ENCODE measurements at regions not wholly inside any gene's neighbourhood (a gene's known extent, or its start where the extent isn't known, plus 50 kb on each side); places are given as distances from the start of the nearest gene placed in this dataset.

DNA sequence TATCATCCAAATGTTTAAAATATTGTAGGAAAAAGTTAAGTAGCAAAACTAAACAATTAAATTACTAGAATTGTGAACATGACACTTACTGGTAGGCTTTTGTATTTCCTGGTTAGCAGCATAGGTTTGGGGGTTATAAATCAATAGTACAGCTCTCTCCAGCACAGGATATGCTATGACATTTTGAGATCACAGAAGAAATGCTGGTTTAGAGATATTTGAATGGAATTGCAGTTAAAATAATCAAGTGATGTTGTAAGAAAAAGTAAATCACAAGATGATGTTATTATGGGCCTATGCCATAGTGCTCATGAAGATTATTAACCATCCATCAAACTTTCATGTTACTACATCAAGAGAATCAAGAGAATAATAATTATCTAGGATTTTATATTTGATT is 1079.9 kb upstream of the SLIT2 start:
- H3K9me3 Mint-ChIP-seq: no peaks in the 10 kb centered on the region
- no peak overlapping the region for H3K27ac Mint-ChIP-seq
- no peak overlapping the region for H3K4me3 Mint-ChIP-seq
- no peaks in the 10 kb centered on the region for H3K27me3 Mint-ChIP-seq (ENCODE audit: insufficient read depth)
- no peak for DNase-seq
- no peaks in the 10 kb centered on the region for H3K36me3 Mint-ChIP-seq (ENCODE audit: low read depth)
- H3K4me1 Mint-ChIP-seq (ENCODE audit: low read depth): no peaks in the 10 kb centered on the region
- no peak for TF ChIP-seq CTCF (IDR thresholded peaks at IDR 0.05)

GRCh38 chr4:19167311-19167710 is 1084.4 kb upstream of the SLIT2 start:
- Mint-ChIP-seq H3K4me3 (no peak overlapping the region), H3K27me3 (ENCODE audit: insufficient read depth) (no peaks in the 10 kb centered on the region), H3K9me3 (no peaks in the 10 kb centered on the region), H3K27ac (no peak overlapping the region), H3K36me3 (ENCODE audit: low read depth) (no peaks in the 10 kb centered on the region), H3K4me1 (ENCODE audit: low read depth) (no peaks in the 10 kb centered on the region)
- DNase-seq: no peak
- no peak for TF ChIP-seq CTCF (IDR thresholded peaks at IDR 0.05)

GRCh38 chr4:19164334-19164733 is 1087.4 kb upstream of the SLIT2 start:
- Mint-ChIP-seq H3K27ac (no peak overlapping the region), H3K4me1 (ENCODE audit: low read depth) (no peaks in the 10 kb centered on the region), H3K4me3 (no peak overlapping the region), H3K27me3 (ENCODE audit: insufficient read depth) (no peaks in the 10 kb centered on the region), H3K36me3 (ENCODE audit: low read depth) (no peaks in the 10 kb centered on the region), H3K9me3 (no peaks in the 10 kb centered on the region)
- DNase-seq: no peak
- no peak for TF ChIP-seq CTCF (IDR thresholded peaks at IDR 0.05)

DNA sequence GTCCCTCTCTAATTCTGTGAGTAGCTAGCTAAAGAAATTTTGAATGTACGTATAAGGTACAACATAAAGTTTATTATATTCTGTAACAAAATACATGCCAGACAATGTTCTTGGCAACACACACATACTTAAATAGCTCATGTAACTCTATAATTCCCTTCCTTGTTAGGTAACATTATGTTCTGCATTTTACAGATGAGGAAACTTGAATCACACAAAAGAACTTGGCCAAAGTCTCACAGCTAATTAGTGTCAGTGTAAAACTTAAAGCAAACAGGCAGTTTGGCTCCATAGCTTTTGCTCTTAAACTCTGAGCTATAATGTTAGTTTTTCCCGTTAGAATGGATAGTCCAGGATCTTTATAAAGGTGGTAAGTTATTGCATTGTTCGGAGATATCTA is 1091.8 kb upstream of the SLIT2 start:
- no peak overlapping the region for H3K27ac Mint-ChIP-seq
- H3K36me3 Mint-ChIP-seq (ENCODE audit: low read depth): peaks cover 8% of the 10 kb centered on the region
- H3K4me1 Mint-ChIP-seq (ENCODE audit: low read depth): no peaks in the 10 kb centered on the region
- no peak for DNase-seq
- TF ChIP-seq CTCF (IDR thresholded peaks at IDR 0.05): no peak
- H3K9me3 Mint-ChIP-seq: peaks cover 19% of the 10 kb centered on the region
- no peaks in the 10 kb centered on the region for H3K27me3 Mint-ChIP-seq (ENCODE audit: insufficient read depth)
- no peak overlapping the region for H3K4me3 Mint-ChIP-seq

- H3K27ac Mint-ChIP-seq: no peak overlapping the region
- H3K9me3 Mint-ChIP-seq: peaks cover 22% of the 10 kb centered on the region
- no peak for TF ChIP-seq CTCF (IDR thresholded peaks at IDR 0.05)
- peaks cover 10% of the 10 kb centered on the region for H3K36me3 Mint-ChIP-seq (ENCODE audit: low read depth)
- H3K27me3 Mint-ChIP-seq (ENCODE audit: insufficient read depth): no peaks in the 10 kb centered on the region; the same call in 1 of the 2 replicates
- H3K4me3 Mint-ChIP-seq: no peak overlapping the region
- no peaks in the 10 kb centered on the region for H3K4me1 Mint-ChIP-seq (ENCODE audit: low read depth)
- DNase-seq: no peak
These were observed 1093.4 kb upstream of the SLIT2 start for GRCh38 chr4:19158107-19158809.
